GM19395 (cell line): ENCODE measurements at regions not wholly inside any gene's neighbourhood (a gene's known extent, or its start where the extent isn't known, plus 50 kb on each side); places are given as distances from the start of the nearest gene placed in this dataset.
A peak's percentile ranks its signal among the peaks of the same experiment; 100 is the strongest.

Source experiments
- ATAC-seq: cut with Tn5 transposase; IDR thresholded peaks from one replicate; pipeline ENCODE4 v1.9.1; 2021; ENCODE audit warnings: mild to moderate bottlenecking, moderate library complexity; ENCODE audit not compliant: unreplicated experiment

GRCh38 chr11:116698080-116698479 lies 74.7 kb downstream of the BUD13 start:
- ATAC-seq, result no peak

- no peak for ATAC-seq
These were observed 75.1 kb downstream of the BUD13 start for GRCh38 chr11:116697639-116698038.

GRCh38 chr11:116697011-116697410 lies 75.8 kb downstream of the BUD13 start:
- no peak for ATAC-seq

GRCh38 chr11:116696381-116696941 lies 76.3 kb downstream of the BUD13 start:
- no peak for ATAC-seq

GRCh38 chr11:116695657-116696254 lies 77.0 kb downstream of the BUD13 start:
- no peak for ATAC-seq

- no peak for ATAC-seq
These were observed 77.8 kb downstream of the BUD13 start for GRCh38 chr11:116694815-116695590.

- no peak for ATAC-seq
These were observed 78.5 kb downstream of the BUD13 start for GRCh38 chr11:116694349-116694725.

- no peak for ATAC-seq
These were observed 79.0 kb downstream of the BUD13 start for GRCh38 chr11:116693593-116694348.

GRCh38 chr11:116693102-116693570 lies 79.7 kb downstream of the BUD13 start:
- no peak for ATAC-seq

- ATAC-seq, result no peak
These were observed 80.3 kb downstream of the BUD13 start for GRCh38 chr11:116692318-116693101.

GRCh38 chr11:116691771-116692177 lies 81.0 kb downstream of the BUD13 start:
- ATAC-seq, result peak; percentile 61

- no peak for ATAC-seq
These were observed 82.2 kb downstream of the BUD13 start for GRCh38 chr11:116690611-116691010.

- ATAC-seq, result no peak
These were observed 83.2 kb downstream of the BUD13 start for GRCh38 chr11:116689413-116690127.

- ATAC-seq, result no peak
These were observed 84.6 kb downstream of the BUD13 start for GRCh38 chr11:116688202-116688540.

- ATAC-seq, result no peak
These were observed 85.2 kb downstream of the BUD13 start for GRCh38 chr11:116687458-116688201.

GRCh38 chr11:116686866-116687265 lies 85.9 kb downstream of the BUD13 start:
- no peak for ATAC-seq

- no peak for ATAC-seq
These were observed 88.8 kb downstream of the BUD13 start for GRCh38 chr11:116683982-116684381.

- no peak for ATAC-seq
These were observed 92.2 kb downstream of the BUD13 start for GRCh38 chr11:116680349-116681125.

GRCh38 chr11:116678887-116679286 lies 93.9 kb downstream of the BUD13 start:
- ATAC-seq, result no peak
